NAMALWA (cell line): ENCODE measurements at regions not wholly inside any gene's neighbourhood (a gene's known extent, or its start where the extent isn't known, plus 50 kb on each side); places are given as distances from the start of the nearest gene placed in this dataset.
"Not testable (repeated sequence)": the region's sequence is repeated elsewhere in the genome, so short reads cannot be mapped to it uniquely, and the experiment has no call there.

ENCODE experiments used
- DNase-seq: peaks from one replicate; pipeline ENCODE4 v3.0.0-alpha.2; 2015; ENCODE audit warnings: low spot score

DNA sequence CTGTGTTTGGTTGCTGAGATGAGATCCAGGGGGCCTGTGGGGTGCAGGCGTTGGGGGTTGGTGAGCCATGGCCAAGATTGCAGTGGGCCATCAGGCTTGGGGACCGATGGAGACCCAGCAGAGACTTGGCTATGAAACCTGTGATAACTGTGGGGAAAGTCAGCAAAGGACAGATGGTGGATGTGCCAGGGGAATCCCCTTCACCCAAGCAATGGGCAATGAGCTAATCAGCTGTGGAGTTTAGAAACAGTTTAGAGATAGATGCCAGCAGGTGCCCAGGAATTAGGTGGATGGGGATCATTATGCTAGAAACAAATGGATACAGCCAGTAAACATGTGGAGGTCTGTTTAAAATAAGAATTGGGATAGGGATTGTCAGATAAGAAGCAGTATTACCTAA, 151.4 kb upstream of the FERD3L start:
- DNase-seq, result no peak

DNA sequence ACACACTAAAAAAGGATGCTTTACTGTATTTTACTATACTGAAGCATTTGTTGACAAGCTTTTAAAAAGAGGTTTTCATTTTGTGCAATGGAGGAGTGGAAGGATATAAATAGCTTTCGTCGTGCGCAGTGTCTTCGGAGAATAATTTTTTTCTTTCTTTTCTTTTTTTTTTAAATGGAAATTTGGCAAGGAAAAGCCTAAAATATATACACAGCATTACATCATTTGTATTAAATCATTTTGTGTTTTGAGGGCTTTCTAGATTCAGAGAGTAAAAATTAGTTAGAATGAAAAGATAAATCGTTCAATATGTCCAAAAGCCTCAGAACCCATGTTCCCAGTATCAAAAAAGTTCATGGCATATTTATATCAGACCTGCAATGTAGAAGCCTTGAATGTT, 150.2 kb upstream of the FERD3L start:
- no peak for DNase-seq

GRCh38 chr7:19294619-19295018, 149.4 kb upstream of the FERD3L start:
- DNase-seq, result no peak

DNA sequence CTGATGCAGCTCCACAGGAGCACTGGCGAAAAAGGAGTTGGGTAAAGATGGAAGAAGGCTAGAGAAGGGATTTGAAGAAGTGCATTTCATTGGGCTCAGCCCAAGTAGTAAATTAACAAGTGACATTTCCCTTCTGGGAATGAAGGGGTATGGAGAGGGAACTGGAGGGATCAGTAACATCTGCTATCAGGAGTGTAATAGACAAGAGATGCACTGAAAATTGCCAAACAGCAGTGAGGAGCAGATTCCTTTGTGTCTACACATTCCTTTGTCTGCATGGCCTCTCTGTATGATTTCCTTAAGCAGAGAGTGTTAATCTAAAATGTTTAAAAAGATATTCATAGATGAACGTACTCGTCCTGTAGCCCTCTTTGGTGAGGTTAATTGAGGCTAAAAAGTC, 148.2 kb upstream of the FERD3L start:
- no peak for DNase-seq

DNA sequence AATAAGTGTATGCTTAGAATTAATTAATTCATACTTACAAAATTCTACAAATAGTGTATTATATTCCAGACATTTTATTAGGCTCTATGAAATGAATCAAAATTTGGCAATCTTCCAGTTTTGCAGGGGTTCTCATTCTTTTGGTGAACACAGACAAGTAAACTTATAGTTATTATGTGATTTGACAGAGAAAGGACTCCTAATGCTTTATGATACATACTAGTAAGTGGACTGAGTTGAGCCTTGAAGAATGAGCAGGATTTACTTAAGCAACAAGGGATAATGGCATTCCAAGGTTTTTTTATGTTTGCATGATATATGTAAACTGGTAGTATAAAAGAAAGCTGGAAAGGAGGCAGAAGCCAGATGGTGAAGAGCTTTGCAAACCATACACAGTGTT, 145.7 kb upstream of the FERD3L start:
- DNase-seq, result no peak

GRCh38 chr7:19290066-19290465, 144.8 kb upstream of the FERD3L start:
- DNase-seq, result no peak

- DNase-seq, result no peak
These were observed 139.5 kb upstream of the FERD3L start for GRCh38 chr7:19284596-19285300.

DNA sequence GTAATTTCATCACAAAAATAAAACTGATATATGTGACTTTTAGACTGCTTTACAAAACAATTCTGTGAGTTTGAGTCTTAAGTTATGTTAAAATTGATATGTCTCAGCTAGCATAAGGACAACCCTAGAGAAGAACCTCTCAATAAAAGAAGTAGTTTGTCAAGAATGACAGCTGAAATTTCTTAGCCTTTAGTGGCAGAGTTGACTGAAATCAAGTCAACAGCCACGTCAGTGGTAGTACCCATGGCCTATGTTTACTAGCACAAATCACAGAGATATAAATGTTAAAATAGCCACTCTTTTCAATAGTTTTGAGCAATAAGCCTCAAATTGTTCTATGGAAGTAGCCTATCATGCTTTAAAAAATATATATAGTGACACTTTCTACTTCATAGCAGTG, 138.9 kb upstream of the FERD3L start:
- DNase-seq, result no peak

DNA sequence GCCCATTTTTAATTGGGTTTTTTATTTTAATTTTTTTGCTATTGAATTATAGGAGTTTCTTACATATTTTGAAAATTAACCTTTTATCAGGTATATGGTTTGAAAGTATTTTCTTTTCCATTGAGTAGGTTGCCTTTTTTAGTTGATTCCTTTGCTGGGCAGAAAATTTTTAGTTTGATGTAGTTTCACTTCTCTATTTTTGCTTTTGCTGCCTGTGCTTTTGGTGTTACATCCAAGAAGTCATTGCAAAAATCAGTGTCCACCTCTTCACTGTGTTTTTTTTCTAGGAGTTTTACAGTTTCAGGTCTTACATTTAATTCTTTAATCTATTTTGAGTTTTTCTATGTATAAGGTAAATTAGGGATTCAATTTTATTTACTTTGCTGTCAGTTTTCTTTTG, 129.8 kb upstream of the FERD3L start:
- DNase-seq, result peak; percentile 36

- not testable (repeated sequence) for DNase-seq
These were observed 127.1 kb upstream of the FERD3L start for GRCh38 chr7:19272329-19272728.

- DNase-seq, result no peak
These were observed 124.1 kb upstream of the FERD3L start for GRCh38 chr7:19269301-19269700.

- no peak for DNase-seq
These were observed 123.5 kb upstream of the FERD3L start for GRCh38 chr7:19268737-19269136.

- DNase-seq, result peak; percentile 16
These were observed 117.6 kb upstream of the FERD3L start for GRCh38 chr7:19262826-19263225.

- no peak for DNase-seq
These were observed 104.1 kb upstream of the FERD3L start for GRCh38 chr7:19249281-19249680.

DNA sequence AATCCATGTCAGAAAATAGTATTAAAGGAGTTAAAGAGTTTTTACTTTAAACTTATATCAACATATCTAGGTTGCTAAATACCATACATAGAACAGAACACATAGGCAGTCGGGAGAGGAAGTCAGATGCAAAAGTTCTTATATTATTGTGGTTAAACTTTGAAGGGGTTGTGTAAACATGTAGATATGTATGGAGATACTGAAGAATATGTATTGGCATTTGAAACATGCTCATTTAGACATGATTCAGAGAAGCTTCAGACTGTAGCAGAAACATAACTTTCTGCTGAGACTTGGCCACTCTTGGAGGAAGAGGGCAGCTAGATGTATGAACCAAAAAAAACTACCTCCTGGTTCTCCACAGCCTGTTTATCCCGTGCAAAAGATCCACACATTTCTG, 103.5 kb upstream of the FERD3L start:
- DNase-seq, result no peak

DNA sequence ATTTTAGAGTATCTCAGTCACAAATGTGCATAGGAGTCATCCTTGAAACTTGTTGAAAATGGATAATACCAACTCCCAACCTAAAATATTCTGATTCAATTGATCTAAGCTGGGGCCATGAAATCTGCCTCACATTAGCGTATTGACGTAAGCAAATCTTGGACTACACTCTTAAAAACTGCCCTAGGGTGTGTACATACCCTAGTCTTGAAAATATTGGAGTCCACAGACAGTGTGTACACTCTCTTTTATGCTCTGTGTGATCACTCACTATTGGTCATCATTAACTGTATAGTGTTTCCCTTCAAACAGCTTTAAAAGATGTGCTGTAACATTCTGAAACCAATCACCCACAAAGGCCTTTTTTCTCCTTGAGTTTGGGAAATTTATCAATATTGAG, 102.9 kb upstream of the FERD3L start:
- no peak for DNase-seq

GRCh38 chr7:19247017-19247416, 101.8 kb upstream of the FERD3L start:
- DNase-seq, result no peak

- DNase-seq, result no peak
These were observed 97.0 kb upstream of the FERD3L start for GRCh38 chr7:19242246-19242645.

DNA sequence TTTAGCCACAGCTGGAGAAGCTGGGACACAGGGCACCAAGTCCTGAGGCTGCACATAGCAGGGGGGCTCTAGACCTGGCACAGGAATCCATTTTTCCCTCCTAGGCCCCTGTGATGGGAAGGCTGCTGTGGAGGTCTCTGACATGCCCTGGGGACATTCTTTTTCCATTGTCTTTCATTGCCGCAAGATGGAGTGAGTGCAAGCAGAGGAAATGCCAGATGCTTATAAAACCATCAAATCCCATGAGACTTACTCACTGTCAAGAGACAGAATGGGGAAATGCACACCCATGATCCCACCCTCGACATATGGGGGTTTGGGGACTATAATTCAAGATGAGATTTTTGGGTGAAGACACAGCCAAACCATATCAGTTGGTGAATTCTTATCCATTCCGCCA, 94.7 kb upstream of the FERD3L start:
- DNase-seq, result no peak

DNA sequence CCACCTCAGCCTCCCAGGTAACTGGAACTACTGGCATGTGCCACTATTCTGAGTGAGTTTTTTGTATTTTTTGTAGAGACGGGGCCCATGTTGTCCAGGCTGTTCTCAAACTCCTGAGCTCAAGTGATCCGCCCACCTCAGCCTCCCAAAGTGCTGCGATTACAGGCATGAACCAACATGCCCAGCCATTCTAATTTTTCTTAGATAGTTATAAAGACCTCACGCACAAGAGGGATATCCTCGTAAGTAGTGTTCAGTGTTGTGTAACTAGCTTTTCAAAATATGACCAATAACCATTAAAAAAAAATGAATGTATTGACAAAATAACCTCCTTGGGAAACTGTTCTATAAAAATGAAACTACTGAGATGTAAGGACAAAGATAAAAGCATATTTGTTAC, 90.5 kb upstream of the FERD3L start:
- no peak for DNase-seq

DNA sequence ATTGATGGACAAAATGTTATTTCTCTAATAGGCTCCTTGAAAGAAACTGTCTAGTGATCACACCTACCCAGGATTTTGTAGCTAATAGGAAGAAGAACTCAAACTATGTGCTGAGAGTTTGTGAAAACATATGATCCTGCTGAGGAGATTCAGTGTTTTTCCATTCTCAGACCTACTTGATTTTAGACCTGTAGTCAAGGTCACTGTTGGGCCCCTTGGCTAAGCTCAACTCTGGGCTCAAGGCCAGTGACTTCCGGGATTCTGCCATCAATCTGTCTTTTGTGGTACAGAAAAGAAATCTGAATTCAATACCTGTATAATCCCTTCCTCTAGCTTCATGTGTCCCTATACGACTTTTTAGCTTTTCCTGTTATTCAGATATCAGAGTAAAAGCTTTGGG, 79.7 kb upstream of the FERD3L start:
- no peak for DNase-seq

DNA sequence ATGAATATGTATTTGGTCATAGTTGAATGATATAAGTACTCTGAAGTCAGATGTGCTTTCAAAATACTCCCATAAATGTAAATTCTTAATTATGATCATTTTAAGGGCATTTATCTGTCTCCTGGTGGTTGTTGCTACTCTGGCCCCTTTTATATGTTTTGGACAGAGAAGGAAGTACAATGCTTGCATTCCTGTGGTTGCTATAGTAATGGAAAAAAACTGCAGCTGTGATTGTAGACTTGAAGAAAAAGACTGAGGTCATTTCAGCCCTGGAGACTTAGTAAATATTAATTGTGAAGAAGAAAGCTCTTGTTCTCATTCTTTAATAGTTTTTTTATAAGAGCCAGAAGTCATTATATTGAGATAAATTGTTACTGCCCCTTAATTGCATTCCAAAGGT, 70.2 kb upstream of the FERD3L start:
- DNase-seq, result peak; percentile 26

DNA sequence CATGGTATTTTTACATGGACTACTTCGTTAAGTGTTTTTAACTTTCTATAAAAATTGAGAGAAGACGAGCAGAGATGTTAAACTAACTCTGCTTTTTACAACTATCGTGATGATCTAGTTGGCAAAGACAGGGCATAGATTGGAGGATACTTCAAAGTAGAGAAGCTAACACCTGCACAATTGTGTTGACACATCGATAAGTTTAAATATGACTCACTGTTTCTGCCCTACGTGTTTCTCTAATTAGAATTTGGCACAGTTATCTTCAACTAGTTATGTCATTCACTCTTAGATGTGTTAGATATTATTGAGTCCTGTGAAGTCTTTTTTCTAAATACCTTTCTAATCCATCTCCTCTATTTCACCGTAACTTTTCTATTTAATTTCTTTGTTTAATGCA, 68.5 kb upstream of the FERD3L start:
- no peak for DNase-seq

DNA sequence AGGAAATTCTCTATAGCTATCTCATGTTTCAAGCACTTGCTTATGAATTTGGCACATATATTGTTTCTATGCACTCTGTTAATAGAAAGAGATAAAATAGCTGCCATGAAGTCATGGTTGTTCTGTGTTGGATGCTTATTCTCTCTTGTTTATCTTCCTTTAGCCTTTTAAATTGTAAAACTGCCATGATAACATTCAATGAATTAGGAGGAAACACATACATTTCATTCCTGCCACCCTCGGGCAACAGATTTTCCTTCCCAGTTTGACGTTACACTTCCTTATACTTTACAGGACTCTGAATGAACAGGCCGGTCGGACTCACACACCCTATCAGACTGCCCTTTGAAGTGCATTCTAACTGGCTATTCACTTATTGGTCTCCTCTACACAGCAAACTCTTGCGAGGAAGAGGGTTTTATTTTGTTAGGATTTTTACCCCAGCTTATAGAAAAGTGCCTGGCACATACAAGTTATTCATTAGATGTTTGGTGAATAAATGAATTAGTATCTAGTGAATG, 65.7 kb upstream of the FERD3L start:
- DNase-seq, result no peak
